ENCODE measurements at regions not wholly inside any gene's neighbourhood (a gene's known extent, or its start where the extent isn't known, plus 50 kb on each side); places are given as distances from the start of the nearest gene placed in this dataset.
"Not testable (repeated sequence)": the region's sequence is repeated elsewhere in the genome, so short reads cannot be mapped to it uniquely, and the experiment has no call there.

GRCh38 chr14:85912141-85912540, 382.2 kb downstream of the FLRT2 start:
- DNase-seq = no peak

- no peak for DNase-seq
These were observed 381.1 kb downstream of the FLRT2 start for GRCh38 chr14:85911044-85911443.

GRCh38 chr14:85909581-85909980, 379.6 kb downstream of the FLRT2 start:
- DNase-seq = no peak

GRCh38 chr14:85907536-85907935, 377.6 kb downstream of the FLRT2 start:
- no peak for DNase-seq

GRCh38 chr14:85897808-85898207, 367.9 kb downstream of the FLRT2 start:
- no peak for DNase-seq

GRCh38 chr14:85895603-85896002, 365.7 kb downstream of the FLRT2 start:
- no peak for DNase-seq

- no peak for DNase-seq
These were observed 362.3 kb downstream of the FLRT2 start for GRCh38 chr14:85892251-85892650.

- no peak for DNase-seq
These were observed 354.0 kb downstream of the FLRT2 start for GRCh38 chr14:85883966-85884365.

GRCh38 chr14:85883101-85883500, 353.2 kb downstream of the FLRT2 start:
- no peak for DNase-seq

GRCh38 chr14:85881935-85882334, 352.0 kb downstream of the FLRT2 start:
- no peak for DNase-seq

GRCh38 chr14:85878874-85879273, 348.9 kb downstream of the FLRT2 start:
- no peak for DNase-seq

- DNase-seq = no peak
These were observed 343.1 kb downstream of the FLRT2 start for GRCh38 chr14:85873006-85873405.

- DNase-seq = no peak
These were observed 337.5 kb downstream of the FLRT2 start for GRCh38 chr14:85867450-85867849.

- no peak for DNase-seq
These were observed 335.8 kb downstream of the FLRT2 start for GRCh38 chr14:85865701-85866100.

GRCh38 chr14:85858634-85859033, 328.7 kb downstream of the FLRT2 start:
- no peak for DNase-seq

GRCh38 chr14:85856430-85856829, 326.5 kb downstream of the FLRT2 start:
- DNase-seq = no peak

- DNase-seq = no peak
These were observed 324.1 kb downstream of the FLRT2 start for GRCh38 chr14:85853996-85854526.

- DNase-seq = no peak
These were observed 323.0 kb downstream of the FLRT2 start for GRCh38 chr14:85852906-85853305.

- DNase-seq = not testable (repeated sequence)
These were observed 322.2 kb downstream of the FLRT2 start for GRCh38 chr14:85852123-85852522.

- DNase-seq = not testable (repeated sequence)
These were observed 300.6 kb downstream of the FLRT2 start for GRCh38 chr14:85830549-85830948.

GRCh38 chr14:85829601-85830000, 299.7 kb downstream of the FLRT2 start:
- not testable (repeated sequence) for DNase-seq

GRCh38 chr14:85824526-85824925, 294.6 kb downstream of the FLRT2 start:
- no peak for DNase-seq

GRCh38 chr14:85822236-85822635, 292.3 kb downstream of the FLRT2 start:
- no peak for DNase-seq

- no peak for DNase-seq
These were observed 287.5 kb downstream of the FLRT2 start for GRCh38 chr14:85817430-85817829.

GRCh38 chr14:85813040-85813439, 283.1 kb downstream of the FLRT2 start:
- DNase-seq = no peak

- no peak for DNase-seq
These were observed 281.4 kb downstream of the FLRT2 start for GRCh38 chr14:85811340-85811739.

Measured in CD4-positive, alpha-beta T cell treated with Interleukin-4 for 1 hour (primary cell).